ENCODE measurements at regions not wholly inside any gene's neighbourhood (a gene's known extent, or its start where the extent isn't known, plus 50 kb on each side); places are given as distances from the start of the nearest gene placed in this dataset.
"Not testable (repeated sequence)": the region's sequence is repeated elsewhere in the genome, so short reads cannot be mapped to it uniquely, and the experiment has no call there.

DNA sequence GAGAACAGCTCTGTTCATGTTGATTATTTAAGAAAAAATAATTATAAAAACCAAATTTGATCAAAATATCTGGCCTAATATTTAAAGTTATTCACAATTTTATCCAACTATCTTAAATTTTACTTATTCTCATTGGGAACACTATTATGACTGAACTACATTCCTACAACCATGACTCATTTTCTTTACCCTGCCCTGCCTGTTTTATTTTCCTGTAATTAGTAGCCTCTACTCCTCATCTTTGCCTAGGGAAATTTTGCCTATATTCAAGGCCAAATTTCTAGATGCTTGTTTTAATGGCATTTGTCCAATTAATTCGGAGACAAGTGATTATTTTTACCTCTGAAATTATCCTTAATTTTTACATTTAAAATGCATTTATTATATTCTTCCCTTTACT, 289.7 kb upstream of the TMEM229A start:
- DNase-seq, result no peak

DNA sequence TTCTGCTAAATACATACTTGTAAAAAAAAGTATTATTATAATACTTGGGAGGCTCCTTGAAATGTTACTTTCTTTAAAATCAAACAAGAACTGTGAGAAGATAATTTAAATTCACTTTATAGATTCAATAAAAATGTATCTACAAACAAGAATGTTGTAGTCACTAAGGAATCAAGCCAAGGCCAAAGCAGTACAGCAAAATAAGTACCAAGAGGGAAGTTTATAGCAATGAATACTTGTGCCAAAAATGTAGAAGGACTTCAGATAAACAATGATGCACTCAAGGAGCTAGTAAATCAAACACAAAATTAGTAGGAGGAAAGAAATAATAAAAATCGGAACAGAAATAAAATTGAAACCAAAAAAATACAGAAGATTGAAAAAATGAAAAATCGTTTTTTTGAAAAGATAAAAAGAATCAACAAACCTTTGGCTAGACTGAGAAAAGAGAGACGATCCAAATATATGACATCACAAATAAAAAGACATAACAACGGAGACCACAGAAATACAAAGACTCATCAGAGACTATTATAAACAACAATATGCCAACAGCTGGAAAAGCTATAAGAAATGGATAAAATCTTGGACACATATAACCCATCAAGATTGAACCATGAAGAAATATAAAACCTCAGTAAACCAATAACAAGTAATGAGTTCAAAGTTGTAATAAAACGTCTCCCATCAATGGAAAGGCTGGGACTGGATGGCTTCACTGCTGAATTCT, 286.0 kb upstream of the TMEM229A start:
- no peak for DNase-seq

DNA sequence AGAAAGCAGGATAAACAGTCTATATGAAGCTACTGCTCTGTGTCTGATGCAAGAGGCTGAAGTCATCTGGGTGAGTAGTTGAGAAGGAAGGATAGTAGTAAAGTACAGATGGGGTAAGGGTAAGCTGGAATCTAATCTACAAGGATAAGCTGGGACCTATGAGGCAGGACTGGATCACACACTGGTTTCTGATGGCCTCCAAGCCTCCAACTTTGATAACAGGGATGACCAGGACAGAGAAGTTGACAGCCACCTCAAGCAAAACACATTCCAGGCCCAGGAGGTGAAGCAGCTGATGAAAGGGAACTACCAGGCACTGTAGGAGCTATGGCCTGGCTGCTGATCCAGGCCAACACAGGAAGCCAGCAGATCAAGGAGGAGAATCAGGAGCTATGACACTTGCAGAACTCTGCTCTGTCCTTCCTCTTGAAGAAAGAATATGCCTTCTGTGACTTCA, 278.1 kb upstream of the TMEM229A start:
- DNase-seq, result no peak

DNA sequence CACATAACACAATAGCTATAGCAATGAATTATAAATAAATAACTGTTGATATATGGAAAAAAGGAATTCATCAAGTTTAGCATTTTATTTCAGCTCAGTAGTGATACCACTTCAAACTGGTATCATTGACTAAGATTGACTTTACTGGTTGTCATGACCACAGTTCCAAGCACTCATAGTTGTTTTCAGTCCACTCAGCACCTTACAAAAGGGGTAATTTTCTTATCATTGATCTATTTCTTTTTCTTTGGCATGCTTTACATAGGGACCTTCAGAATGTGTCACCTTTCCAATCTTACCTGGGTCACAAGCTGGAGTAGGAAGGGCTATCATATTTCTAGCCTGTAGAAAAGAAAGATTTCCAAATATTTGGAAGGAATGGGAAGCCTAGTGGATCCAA, 275.5 kb upstream of the TMEM229A start:
- DNase-seq, result no peak

DNA sequence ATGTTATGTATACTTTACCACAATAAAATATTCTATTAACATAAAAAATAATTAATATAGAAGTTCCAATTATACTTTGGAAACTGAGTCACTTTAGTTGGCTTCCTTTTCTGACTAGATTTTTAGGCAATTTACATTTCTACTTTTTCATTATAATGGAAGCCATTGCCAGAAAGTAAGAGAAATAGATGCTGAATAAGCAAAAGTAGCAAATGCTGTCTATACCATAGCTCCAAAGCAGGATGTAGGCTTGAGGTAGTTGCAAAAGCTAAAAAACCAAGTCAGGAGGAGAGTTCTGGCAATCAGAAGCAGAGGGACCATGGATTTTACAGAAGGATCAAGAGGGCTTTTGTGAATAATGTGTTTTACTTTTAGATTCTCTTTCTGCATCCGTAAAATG, 262.4 kb upstream of the TMEM229A start:
- DNase-seq, result no peak

DNA sequence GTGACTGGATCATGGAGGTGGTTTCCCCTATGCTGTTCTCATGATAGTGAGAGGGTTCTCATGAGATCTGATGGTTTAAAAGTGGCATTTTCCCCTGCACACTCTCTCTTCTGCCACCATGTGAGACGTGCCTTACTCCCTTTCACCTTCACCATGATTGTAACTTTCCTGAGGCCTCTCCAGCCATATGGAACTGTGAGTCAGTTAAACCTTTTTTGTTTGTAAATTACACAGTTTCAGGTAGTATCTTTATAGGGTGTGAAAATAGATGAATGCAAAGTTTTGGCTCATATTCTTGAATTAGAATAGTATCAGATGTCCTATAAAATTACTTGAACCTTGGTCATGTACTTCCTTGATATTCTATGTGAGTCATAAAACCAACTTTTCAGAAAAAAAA, 252.1 kb upstream of the TMEM229A start:
- DNase-seq, result no peak

DNA sequence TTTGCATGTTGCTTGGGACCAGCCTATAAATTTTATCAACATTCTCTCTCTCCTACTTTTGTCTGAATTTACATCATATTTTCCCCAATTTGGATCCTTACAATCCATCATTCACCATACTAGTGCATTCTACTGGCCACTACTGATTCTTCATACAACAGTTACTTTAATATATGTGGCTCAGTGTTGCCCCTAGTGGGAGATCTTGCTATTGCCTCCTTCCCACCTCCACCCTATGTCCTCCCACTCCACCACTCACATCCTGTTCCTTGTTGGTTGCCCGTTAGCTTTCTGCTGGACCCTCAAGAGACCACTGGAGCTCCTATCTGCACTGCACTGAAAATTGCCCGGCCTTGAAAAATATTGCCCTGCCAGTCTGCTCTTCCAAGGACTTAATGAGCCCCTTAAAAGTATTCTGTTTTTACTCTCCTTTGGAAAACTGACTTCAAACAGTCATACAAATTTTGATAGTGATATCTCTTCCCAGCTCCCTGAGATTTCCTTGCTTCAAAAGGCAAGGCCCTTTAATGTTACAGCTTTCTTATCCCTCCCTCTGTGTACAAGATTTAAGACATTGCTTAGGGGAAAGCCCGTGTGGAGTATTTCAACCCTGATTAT, 243.2 kb upstream of the TMEM229A start:
- no peak for DNase-seq

DNA sequence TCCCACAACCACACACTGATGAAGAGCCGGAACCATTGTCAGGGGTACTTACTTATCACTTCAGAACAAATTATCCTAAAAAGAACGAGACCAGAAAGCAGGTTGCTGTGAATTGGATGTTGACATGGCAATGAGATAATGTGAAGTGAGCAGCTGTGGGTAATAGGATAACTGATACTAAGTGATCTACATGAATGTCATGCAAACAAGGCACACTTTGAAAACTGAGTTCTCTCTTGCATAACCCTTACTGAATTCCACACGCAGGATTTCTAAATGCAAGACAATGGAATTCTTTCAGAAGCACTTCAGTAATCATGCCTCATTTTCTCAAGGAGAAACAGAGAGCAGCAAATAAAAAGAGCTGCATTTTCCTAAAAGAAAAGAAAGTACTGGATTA, 242.5 kb upstream of the TMEM229A start:
- DNase-seq, result no peak

DNA sequence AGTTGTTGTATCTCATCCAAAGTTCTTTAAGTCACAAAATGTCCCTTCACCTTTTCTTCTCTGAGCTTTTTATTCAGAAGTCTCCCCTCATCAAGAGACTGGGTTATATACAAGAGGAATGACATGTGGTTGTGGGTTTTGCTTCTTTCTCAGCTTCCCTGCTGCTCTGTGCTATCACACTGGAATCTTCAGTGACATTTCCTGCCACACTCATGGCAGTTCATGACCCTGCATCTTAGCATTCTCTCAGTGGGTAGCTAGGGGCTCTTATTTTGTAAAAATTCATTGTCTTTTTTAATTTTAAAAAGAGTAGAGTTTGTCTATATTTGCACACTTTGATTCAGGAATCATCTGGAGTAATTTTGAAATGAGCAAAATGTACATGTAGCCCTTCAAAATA, 236.9 kb upstream of the TMEM229A start:
- peak; percentile 55 for DNase-seq

DNA sequence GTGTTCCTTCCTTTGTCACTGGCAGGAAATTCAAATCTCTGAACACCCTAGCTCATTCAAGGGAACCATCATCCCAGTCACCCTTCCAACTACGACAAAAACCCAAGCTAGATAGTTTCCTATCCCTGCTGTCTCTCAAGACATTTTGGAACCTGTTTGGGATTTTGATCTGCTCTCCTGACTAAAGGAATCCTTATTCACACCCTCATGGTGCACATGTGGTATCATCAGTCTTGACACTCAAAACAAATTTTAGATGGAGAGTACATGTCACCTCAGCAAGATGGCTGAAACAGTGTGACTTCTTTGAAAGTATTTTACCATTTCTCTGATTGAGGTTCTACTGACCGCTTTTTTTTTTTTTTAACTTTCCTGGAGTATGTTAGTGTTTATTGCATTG, 234.3 kb upstream of the TMEM229A start:
- no peak for DNase-seq

DNA sequence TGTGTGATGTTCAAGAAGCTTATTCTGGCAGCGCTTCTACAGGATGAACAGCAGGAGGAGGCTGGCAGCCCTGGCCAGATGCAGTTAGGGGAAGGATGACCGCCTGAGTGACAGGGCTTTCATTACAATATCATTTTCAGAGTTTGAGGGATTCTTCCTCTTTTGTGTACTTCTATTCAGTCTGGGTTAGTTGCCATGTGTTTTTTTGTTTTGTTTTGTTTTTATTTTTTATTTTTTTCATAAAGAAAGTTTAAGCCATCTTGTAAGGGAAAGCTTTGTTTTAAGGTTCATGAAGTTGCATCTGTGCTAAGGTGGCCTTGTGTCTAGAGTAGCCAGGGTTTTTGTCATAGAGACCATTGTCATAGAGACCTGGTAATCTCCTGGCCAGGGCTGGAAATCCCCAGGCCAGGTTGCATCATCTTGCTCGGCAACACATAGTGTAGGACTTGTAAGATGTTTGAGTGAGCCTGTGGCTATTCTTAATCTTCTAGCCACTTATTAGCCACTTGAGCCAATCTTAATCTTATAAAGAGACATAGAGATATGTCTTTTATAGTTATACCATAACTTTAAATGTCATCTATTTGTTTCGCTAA, 230.5 kb upstream of the TMEM229A start:
- no peak for DNase-seq

DNA sequence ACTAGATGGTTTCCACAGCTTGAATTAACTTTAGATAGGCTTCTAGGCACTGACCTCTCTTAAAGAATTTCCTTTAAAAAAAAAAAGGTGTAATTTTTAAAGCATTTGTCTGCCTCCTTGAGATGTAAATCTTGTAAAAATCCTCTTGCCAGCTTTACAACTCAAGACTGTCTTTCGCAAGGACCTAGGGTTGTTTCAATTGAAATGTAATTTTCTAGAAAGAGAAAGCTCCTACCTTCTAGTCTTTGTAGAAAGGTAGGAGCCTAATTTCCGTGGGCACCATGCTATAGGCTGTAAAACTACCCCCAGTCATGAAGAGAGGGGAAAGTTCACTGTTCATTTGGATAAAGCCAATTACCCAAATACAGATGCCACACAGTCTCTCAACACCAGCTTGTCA, 228.8 kb upstream of the TMEM229A start:
- no peak for DNase-seq

DNA sequence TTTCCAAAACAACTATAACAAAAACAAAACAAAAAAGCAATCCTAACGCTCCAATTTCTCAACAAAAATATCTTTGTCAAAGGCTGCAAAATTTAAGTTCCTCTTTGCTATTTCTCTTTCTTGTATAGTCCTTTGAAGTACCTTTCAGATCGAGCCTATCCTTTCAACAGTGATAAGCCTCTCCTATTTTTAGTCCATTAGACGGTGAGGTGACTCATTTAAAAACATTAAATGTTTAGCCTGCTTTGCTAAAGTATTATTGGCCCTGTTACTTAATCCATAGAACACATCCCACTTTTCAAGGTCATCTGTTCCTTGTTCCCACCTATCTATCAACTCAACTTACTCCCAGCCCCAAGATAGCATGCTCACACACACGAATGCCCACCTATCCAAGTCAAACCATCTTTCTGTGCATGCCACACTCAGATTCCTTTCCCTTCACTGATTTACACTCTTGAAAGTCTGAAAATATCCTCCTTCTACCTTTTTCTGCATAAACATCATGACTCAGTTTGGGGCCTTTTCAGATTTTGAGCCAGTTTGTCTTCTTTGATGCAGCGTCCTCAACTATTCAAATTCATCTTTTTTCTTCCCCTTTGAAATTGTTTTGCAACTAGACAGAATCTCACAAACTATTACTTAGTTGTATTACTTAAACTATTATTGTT, 224.9 kb upstream of the TMEM229A start:
- no peak for DNase-seq

DNA sequence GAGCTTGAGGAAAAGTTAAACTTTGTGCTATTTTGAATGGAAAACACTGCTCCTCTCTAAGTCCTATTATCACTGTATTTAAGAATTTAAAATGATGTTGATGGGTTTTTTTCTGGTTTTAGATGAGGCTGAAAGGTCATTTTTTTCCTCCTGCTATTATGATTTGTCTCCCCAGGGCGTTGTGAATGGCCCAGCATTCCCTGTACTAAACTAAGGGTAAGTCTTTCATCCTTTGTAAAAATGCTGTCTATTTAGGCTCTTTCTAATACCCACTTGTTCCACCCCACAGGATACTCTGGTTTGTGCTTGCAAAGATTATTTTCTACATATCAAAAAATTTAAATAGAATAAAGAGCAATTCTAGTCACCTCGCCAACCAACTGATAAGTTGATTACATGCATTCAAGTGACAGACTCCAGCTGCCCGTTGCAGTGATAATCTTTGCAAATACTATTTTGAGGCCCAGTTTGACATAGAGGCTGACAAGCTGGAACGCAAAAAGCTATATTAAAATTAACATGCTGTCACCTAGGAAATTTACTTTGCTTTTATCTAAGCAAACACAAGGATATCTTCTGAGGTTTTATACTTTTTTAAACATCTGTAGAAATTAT, 222.3 kb upstream of the TMEM229A start:
- no peak for DNase-seq

DNA sequence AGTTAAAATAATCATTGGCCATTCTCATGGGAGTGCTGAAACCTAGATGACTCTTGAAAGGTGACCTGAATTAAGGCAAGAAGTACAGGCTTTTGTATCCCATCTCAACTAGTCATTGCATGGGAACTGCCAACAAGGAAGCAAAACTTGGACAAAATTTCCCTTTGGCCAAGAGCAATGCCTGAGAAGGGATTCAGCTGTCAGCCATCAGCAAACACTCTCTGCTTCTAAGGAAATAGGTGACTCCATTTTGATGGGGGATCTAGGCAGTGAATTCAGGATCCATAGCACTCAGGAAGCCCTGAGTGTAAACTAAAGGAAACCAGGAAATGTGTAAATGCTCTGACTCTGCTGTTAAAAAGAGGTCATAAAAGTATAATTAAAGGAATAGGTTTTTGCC, 221.5 kb upstream of the TMEM229A start:
- no peak for DNase-seq

DNA sequence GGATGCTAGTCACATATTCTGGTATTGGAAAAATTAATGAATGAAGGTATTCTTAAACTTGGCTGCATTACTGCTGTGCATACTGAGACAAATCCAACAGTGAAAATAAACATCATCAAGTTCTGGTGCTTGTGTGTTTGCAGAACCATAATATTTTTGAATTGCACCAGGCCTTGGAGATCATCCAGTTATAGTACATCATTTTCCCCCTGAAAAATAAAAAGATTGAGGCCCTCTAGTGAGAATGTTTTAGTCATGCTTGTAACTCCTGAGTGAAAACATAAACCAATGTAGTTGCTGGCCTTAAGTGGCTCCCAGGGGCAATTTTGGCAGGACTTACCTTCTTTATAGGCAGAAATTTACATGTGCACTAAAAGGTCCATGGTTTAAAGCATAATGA, 218.8 kb upstream of the TMEM229A start:
- no peak for DNase-seq

DNA sequence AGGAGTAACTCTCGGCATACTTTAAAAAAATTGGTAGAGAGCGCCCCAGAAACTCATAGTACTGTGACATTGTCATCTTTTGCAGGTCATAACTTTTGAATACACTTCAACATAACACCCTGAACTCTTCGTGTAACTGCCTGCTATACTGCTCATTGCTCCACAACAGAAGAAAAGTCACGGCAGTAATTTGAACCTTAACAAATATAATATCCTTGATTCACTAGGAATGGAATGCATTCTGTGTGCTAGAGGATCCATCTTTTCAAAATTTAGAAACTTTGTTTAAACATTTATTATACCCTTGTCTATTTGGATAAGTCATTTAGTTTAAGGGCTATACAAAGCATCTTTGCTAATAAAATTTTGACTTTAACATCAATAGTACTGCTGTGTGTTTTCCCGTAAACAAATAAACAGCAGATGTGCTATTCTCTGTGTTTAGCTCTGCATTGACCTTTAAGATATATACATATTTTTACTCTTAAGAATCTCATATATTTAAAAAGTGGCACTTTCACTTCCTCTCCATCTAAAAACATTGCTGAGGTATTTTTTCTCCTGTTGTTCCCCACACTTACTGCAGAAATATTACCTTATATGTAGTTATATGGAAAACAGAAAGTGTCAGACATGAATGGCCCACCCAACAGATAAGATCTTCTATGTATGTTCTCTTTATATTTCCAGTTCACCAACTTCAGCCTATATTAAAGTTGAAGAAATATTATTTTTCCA, 217.6 kb upstream of the TMEM229A start:
- DNase-seq, result no peak

DNA sequence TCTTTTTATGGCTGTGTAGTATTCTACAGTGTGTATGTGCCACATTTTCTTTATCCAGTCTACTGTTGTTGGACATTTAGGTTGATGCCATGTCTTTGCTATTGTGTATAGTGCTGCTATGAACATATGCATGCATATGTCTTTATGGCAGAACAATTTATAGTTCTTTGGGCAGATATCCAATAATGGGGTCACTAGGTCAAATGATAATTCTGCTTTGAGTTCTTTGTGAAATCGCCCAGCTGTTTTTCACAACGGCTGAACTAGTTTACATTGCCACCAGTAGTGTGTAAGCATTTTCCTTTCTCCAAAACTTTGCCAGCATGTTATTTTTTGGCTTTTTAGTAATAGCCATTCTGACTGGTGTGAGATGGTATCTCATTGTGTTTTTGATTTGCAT, 214.8 kb upstream of the TMEM229A start:
- no peak for DNase-seq

DNA sequence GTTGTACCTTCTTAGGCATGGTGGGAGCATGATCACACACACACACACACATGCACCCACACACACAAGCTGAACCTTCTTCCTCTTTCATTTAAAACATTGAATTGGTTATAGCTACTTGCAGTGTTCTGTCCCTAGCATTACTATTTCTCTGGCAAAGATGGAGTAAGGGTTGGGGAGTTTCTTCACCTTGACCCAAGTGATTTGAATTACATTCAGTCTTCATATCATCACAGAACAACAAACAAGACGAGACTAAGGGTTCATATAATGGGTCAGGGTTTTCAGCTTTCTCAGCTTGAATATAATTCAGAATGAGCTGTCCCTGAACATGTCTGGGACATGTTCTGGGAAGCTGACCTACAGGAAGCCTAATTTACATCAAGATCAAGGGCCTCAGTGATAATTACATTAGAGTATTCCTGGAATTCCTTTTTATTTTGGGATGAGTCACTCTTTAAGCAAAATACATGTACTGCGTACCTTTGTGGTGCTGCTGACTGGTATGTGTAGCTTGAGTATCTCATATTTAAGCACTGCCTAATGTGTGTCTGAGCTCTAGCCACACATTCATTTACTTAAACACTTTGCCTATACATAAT, 213.5 kb upstream of the TMEM229A start:
- DNase-seq, result no peak

DNA sequence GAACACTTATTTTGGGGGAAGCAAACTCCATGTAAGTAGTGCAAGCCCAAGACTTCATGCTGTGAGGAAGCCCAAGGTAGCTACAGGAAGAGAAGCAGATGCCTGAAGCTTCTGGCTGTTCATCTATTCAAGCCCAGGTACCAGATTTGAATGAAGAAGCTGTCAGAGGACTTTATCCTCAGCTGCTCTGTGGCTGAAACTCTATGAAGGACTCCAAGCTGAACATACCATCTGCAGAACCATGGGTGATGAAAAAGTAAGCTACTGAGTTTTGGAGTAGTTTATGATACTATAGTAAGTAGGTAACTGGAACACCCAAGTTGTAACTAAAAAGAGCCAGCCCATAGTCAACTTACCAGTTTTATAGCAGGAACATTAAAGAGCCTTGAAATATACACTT, 211.6 kb upstream of the TMEM229A start:
- DNase-seq, result not testable (repeated sequence)

DNA sequence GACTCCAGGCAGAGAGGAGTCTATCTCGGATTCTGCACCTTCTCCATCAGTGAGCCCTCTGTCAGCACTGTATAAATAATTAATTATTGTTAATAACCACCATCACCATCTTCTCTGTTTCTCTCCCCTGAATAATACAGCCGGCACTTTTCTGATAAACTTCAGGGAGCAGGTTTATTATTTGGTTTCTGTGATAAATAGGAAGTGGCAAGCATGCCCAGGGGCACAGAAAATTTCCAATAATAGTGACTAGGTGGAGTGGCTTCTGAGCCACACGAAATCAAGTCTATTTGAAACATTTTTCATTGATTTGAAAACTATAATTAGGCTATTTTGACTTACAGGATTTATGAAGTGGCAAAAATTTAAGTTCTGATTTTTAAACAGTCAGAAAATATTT, 186.8 kb upstream of the TMEM229A start:
- DNase-seq, result no peak

DNA sequence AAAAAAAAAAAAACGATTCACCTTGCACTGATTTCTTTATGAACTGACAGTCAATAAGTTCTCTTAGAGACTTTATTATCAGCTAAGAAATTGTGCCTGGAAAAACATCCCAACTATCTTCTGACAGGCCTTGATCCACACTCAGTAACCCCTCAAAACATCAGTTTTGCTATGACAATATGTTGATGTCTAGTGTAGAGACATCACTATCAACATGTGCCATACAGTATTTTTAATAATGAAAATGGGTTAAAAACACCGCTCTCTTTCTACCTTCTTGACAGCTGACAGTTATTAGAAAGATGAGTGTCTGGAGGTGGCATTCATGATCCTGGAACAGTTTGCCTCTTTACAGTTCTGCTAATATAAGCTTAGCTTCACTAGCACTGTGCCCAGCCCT, 175.8 kb upstream of the TMEM229A start:
- DNase-seq, result no peak
